HG03565 (cell line): ENCODE measurements at regions not wholly inside any gene's neighbourhood (a gene's known extent, or its start where the extent isn't known, plus 50 kb on each side); places are given as distances from the start of the nearest gene placed in this dataset.
"Not testable (repeated sequence)": the region's sequence is repeated elsewhere in the genome, so short reads cannot be mapped to it uniquely, and the experiment has no call there.

Experiments
- ATAC-seq: cut with Tn5 transposase; IDR thresholded peaks from one replicate; pipeline ENCODE4 v1.9.1; 2021; ENCODE audit warnings: mild to moderate bottlenecking, moderate library complexity; ENCODE audit not compliant: unreplicated experiment

DNA sequence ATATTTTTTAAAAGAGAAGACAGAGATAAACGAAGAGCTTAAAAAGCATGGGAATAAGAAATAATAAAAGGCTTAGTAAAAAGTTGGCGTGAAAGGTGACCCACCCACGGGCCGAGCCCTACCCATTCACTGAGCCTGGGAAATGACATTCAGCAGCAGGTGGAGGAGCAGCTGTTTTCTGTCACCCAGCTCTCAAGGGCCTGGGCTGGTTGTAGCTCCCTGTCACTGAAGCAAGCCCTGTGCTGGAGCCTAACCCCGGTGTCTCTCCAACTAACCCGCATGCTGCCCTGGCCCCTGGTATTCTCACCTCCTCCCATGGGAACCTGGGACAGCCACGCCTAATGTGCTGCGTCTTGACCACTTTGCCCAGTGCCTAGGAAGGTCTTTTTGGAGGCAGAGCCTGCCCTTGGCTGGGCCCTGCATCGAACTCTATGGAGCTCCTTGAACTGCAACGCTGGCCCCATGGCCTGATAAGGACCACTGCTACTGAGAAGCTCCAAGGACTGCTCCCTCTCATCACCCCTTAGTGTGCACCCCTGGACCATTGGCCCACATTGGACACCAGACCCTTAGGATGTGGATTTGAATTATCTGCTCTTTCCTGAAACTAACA, 68.8 kb upstream of the IYD start:
- ATAC-seq = no peak

DNA sequence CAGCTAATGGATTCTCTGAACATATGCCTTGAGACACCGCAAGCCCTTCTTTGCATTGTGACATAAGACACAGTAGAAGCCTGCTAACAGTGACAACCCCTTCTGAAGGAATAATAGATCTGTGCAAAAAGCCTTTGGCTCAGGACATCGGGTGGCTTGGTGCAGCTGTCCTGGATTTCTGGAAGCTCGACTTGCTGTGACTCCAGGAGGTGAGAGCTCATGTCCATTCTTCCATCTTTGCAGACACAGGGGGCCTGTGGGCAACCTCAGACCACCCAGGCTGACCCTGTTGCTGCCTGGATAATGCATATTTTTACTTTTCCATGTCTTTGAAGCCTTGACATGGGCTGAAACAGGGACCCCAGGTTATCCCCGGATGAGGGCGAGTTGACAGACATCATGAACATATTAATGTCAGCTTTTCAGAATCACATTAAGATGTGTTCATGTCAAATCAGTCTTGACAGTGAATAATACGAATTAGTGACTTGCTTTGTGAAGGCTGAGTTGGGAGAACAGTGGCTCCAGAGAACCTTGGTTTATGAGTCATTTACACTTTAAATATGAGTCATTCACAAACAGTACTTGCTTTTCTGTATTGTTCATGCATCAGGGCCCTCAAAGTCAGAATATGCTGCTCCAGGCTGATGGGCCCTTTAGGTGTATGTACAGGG, 66.8 kb upstream of the IYD start:
- ATAC-seq = peak; percentile 98

DNA sequence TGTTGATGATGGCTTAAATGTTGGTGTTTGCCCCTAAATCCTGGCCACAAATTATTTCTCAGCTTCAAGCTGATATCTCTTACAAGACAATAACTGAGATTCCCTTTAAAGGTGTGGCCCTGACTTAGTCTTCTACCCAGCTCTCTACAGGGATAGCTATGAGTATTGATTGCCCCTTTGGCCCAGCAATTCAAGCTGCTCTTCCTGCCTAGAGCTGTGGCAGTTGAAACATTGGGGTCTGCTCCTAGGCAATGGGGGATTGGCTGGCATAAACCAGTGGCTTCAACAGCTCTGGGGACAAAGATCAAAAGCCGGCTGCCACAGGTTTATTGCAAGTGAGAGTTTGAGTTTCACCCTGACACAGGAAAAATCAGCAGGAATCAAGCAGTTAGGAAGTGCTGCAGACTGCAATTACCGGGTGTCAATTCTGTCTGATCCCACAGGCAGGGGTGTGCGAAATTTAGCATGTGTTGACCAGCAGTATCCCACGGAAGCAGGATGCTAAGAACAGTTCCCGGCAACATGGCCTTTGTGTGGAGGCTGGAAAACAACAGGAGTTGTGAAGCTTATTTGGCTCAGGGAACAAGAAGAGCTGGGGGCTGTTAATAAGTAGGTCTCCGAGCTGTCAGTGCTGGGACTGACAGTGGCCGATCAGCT, 66.2 kb upstream of the IYD start:
- ATAC-seq = no peak

DNA sequence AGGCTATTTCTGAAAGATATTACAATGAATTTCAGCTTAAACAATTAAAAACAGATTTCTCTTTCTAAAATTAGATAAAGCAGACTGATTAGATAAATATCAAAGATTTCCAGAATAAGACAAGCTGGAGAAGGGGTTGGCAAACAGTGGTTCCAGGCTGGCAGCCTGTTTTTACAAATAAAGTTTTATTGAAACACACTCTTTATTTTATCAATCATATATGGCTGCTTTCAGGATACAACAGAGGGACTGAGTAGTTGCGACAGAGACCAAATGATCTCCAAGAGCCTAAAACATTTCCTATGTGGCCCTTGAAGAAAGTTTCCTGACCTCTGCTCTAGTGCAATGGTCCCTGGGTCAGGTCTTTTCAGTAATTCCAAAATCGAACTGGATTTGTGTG, 65.6 kb upstream of the IYD start:
- ATAC-seq = no peak

DNA sequence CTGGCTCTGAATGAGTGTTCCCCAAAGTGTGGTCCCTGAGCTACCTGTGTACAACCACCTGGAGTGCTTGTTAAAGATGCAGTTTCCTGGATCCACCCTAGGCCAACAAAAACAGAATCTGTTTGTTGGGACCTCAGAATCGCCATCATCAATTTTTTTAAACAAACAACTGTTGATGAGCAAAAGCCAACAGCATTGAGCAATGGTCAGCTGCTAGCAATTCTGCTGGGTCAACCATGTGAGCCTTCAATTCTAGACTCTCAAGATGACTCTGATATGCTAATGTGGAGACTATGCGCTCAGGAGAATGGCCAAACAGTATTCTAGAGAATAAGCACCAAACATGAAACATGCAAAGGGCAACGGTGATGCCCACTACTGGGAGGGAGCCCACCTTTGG, 64.4 kb upstream of the IYD start:
- no peak for ATAC-seq

DNA sequence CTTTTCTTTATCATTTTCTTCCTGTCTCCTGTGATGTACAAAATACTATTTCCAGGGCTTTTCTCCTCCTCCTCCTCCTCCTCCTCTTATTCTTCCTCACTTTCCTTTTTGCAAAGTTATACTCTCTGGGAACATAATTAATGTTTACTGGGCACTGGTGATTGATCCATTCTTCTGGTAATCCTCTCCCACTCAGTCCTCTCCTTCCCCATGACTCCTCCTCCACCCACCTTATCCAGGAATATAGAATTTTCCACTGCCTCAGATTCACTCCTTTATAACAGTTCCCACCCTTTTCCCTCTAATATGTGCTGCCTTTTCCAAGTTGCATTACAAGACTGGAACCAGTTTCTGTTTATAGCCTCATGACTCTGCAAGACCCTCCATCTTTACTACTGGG, 62.5 kb upstream of the IYD start:
- no peak for ATAC-seq

DNA sequence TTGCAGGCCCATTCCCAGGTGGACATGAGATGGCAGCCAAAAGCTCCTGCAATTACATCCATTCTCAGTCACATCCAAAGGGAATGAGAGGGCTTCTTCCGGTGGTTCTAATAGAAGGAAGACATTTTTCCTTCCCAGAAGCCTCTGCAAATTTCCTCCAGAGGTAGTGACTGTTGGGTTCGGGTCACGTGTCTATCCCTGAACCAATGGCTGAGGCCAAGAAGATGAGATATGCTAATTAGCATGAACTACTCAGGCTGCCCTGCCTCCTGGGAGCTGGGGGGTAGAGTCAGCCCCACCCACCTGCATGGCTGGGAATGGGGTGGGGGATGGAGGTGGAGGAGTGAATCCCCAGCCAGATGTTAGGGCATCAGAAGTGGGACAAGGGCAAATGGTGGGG, 61.3 kb upstream of the IYD start:
- ATAC-seq = no peak

DNA sequence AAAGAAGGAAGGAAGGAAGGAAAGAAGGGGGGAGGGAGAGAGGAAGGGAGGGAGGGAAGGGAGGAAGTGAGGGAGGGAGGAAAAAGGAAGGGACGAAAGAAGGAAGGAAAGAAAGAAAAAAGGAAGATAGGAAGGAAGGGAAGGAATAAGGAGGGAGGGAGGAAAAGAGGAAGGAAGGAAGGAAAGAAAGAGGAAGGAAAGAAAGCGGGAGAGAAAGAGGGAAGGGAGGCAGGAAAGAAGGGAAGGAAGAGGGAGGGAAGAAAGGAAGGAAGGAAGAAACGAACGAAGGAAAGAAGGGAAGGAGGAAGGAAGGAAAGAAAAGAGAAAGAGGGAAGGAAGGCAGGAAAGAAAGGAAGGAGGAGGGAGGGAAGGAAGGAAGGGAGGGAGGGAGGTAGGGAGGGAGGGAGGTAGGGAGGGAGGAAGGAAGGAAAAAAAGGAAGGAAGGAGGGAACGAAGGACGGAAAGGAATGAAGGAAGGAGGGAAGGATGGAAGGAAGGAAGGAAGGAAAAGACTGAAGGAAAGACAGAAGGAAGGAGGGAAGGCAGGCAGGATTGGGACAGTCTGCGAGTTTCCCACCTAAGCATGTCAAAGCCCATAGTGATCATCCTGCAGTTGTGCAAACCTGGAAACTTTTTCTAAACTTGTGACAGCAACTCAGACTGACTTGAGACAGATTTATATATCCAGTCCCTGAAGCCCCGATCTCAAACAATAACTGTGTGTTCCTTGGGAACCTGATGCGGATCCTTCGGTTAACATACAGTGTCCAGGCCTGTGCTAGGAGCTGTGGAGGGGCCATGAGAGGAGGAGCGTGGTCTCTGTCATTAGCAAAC, 59.8 kb upstream of the IYD start:
- no peak for ATAC-seq

DNA sequence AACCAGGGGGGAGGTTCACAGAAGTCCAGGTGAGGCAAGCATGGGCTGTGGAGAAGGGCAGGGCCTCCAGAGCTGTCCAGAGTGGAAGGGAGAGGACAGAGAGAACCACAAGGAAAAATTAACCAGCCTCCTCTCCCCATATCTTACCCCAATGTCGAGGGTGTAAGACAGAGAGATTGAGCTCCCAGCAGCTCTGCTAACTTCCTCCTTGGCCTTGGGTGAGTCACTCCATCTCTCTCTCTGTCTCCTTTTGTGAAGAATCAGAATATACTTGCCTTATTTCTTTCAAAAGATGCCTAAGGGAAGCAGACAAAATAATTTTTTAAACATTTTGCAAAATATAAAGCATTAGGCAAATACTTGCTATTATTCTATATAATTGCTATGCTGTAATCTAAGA, 58.3 kb upstream of the IYD start:
- ATAC-seq = no peak

DNA sequence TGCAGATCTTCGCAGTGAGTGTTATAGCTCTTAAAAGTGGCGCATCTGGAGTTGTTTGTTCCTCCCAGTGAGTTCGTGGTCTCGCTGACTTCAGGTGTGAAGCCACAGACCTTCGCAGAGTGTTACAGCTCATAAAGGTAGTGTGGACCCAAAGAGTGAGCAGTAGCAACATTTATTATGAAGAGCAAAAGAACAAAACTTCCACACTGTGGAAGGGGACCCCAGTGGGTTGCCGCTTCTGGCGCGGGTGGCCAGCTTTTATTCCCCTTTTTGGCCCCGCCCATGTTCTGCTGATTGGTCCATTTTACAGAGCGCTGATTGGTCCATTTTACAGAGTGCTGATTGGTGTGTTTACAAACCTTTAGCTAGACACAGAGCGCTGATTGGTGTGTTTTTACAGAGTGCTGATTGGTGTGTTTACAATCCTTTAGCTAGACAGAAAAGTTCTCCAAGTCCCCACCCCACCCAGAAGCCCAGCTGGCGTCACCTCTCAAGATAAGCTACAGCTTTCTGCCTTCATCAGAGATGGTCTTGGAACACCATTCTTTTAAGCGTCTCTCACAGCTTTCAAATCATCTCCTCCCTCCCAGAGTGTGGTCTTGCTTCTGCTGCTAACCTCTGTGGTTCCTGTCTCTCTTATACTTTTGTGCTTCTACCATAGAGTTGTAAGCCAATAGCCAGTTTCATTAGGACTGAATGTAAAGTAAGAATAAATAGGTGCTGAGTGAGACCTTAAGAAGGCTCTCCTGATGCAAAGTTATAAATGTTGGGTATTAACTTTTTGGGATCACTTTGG, 57.5 kb upstream of the IYD start:
- ATAC-seq = not testable (repeated sequence)

DNA sequence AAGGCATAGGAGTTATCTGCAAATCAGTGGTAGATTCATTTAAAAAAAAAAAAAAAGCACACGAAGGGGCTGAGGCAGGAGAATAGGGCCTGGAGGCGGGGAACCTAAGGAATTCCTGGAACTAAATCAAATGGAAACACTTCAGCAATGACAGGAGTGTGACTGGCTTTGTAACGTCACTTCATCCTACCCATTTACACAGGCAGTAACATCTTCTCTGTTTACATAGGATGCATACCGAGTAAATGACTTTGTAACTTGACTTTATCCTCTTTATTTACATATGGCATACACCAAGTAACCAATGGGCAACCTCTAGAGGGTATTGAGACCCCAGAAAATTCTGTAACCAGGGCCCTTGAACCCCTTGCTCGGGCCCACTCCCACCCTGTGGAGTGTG, 56.4 kb upstream of the IYD start:
- no peak for ATAC-seq

DNA sequence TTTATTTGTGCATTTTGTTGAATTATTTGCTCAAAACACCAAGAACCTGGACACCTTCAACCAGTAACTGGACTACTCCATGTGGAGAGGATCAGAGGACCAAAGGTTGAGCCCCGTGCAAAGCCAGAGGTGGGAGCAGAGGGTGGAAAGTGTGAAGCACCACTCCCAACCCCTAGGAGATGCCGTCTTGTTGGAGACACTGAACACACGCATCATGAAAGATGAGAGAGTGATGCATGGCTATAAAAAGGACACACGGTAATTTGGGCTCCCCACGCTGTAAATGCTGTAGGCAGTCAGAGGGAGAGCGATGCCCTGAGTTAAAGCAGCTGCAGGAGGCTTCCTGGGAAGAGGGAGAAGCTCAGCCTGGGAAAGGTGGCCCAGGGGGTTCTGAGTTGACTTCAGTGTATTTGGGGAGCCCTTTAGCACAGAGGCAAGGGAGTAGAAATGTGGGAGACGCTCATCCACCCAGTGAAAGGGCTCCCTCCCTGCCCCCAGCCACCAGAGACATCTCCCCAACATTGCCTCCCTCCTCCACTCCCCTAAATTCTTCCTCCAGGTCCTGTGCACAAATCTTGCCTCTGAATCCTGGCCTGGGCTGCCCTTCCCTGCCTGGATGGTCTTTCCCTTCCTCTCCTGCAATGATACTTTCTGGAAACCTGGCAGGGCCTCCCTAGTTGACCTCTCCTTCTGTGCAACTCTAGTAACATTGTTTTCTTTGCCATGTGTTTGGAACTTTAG, 55.8 kb upstream of the IYD start:
- no peak for ATAC-seq

DNA sequence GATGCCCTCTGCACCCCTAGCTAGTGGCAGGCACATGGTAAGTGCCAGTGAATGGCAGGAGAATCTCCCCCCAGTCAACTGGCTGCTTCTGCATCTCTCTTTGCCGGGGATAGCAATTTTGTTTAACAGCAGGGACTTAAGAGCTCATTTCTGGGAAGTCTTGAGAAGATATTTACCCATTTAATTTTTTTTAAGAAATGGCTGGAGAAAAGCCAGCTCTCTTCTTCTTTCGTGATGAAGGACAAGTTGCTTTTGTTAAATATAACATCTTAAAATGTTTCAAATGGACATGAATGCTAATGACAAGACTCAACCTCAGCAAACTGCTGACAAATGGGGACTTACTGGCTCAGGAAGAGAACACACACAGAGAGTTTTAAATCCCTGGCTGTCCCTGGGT, 55.0 kb upstream of the IYD start:
- ATAC-seq = no peak

DNA sequence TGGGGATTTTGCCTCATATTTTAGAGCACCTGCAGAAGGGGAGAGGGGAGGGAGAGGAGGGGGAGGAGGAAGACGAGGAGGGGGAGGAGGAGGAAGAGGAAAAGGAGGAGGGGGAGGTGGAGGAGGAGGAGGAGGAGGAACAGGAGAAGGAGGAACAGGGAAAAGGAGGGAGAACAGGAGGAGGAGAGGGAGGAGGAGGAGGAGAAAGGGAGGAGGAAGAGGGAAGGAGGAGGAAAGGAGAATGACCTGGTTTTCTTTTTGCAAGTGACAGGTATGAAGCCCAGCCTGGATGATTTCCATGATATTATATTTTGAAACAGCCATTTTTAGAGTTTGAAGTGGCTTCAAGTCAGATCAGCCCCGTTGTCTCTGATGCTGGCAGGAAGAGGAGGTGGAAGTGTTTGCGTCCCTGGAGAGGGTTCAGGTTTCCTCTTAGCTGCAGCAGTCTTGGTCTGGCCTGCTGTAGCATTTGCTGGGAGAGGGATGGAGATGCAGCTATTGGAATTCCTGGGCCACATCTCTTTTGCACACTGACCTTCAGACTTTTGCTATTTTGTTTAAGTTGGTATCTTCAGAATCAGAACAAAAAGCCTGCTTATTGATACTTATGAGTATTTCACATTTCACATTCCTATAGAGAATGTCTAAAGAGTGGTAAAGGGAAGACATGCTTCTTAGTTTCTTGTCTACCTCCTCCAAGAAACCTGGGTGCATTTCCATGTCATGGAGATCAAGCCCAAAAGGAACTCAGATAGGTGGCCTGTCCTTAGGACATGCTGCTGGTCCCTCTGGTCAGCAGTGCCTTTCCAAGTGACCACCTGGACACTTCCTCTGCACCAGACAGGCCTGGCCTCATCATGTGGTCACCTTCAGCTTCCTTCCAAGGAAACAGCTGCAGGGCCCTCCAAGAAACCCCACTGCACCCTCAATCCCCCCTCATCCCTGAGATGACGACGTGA, 54.3 kb upstream of the IYD start:
- no peak for ATAC-seq

DNA sequence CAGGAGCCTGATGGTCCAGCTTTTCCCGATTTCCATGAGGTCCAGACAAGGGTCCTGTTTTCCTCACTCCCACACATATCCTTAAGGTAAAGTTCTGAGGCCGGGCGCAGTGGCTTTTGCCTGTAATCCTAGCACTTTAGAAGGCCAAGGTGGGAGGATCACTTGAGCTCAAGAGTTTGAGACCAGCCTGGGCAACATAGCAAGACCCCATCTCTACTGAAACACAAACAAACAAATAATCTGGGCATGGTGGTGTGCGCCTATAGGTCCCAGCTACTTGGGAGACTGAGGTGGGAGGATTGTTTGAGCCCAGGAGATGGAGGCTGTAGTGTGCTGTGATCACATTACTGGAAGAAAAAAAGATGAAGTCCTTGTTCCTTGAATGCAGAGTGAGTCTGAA, 53.2 kb upstream of the IYD start:
- no peak for ATAC-seq

DNA sequence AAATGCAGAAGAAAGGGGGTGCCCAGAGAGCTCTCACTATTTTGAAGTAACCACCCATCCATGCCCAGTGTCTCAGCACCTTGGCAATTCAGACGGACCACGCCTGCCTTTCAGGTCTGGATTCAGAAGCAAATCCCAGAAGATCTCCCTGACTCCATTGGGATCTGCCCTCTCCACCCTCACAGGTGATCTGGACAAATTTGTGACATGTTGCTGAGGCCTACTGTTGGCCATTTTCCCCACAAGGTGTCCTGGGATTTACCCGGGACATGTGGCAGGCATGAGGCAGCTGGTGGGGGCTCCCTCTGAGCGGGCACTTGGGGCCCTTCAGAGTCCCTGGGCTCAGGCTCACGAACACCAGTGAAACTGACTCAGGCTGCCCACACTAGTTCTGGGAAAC, 51.9 kb upstream of the IYD start:
- ATAC-seq = no peak
